HG03520 (cell line): ENCODE measurements at regions not wholly inside any gene's neighbourhood (a gene's known extent, or its start where the extent isn't known, plus 50 kb on each side); places are given as distances from the start of the nearest gene placed in this dataset.

Source experiments
- ATAC-seq: cut with Tn5 transposase; IDR thresholded peaks from one replicate; pipeline ENCODE4 v1.9.1; 2021; ENCODE audit warnings: mild to moderate bottlenecking, moderate library complexity; ENCODE audit not compliant: unreplicated experiment

- ATAC-seq: no peak
These were observed 291.8 kb upstream of the CAMK1G start for GRCh38 chr1:209291715-209292114.

- ATAC-seq: no peak
These were observed 280.5 kb upstream of the CAMK1G start for GRCh38 chr1:209302779-209303568.

GRCh38 chr1:209304166-209304565 is 279.3 kb upstream of the CAMK1G start:
- no peak for ATAC-seq

- ATAC-seq: no peak
These were observed 278.1 kb upstream of the CAMK1G start for GRCh38 chr1:209305221-209305954.

- ATAC-seq: no peak
These were observed 275.7 kb upstream of the CAMK1G start for GRCh38 chr1:209307846-209308245.

GRCh38 chr1:209309198-209309597 is 274.3 kb upstream of the CAMK1G start:
- ATAC-seq: no peak

- ATAC-seq: no peak
These were observed 271.7 kb upstream of the CAMK1G start for GRCh38 chr1:209311770-209312169.

GRCh38 chr1:209316929-209317328 is 266.6 kb upstream of the CAMK1G start:
- no peak for ATAC-seq

GRCh38 chr1:209318181-209319056 is 265.1 kb upstream of the CAMK1G start:
- ATAC-seq: no peak

- no peak for ATAC-seq
These were observed 264.5 kb upstream of the CAMK1G start for GRCh38 chr1:209319057-209319432.

GRCh38 chr1:209319549-209319948 is 264.0 kb upstream of the CAMK1G start:
- ATAC-seq: no peak

GRCh38 chr1:209323743-209324142 is 259.8 kb upstream of the CAMK1G start:
- no peak for ATAC-seq

GRCh38 chr1:209324901-209325871 is 258.3 kb upstream of the CAMK1G start:
- ATAC-seq: no peak

- ATAC-seq: no peak
These were observed 257.4 kb upstream of the CAMK1G start for GRCh38 chr1:209326076-209326475.

GRCh38 chr1:209326831-209327230 is 256.7 kb upstream of the CAMK1G start:
- no peak for ATAC-seq

- ATAC-seq: no peak
These were observed 255.3 kb upstream of the CAMK1G start for GRCh38 chr1:209328196-209328595.

- ATAC-seq: peak; percentile 87
These were observed 248.3 kb upstream of the CAMK1G start for GRCh38 chr1:209335178-209335577.

GRCh38 chr1:209341146-209341545 is 242.4 kb upstream of the CAMK1G start:
- no peak for ATAC-seq

GRCh38 chr1:209341673-209342420 is 241.7 kb upstream of the CAMK1G start:
- ATAC-seq: no peak
